ENCODE measurements at regions not wholly inside any gene's neighbourhood (a gene's known extent, or its start where the extent isn't known, plus 50 kb on each side); places are given as distances from the start of the nearest gene placed in this dataset.

DNA sequence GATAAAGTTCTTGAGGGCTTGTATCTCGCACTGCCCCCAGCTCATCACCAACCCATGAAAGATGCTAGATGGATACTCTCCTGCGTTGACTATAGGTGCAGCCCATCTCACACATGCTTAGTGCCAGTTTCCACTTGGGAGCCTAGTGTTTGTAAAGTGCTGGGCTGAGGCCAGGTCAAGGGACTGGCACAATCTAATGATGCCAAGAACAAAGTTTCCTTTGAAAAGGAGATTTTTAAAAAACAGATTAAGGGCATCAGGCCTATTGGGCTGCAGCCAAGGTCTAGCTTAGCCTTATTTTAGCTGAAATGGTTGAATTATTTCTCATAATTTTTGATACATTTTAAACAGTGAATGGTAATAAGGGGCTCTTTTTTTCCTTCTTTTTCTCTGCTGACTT, 259.0 kb downstream of the ADRA2A start:
- TF ChIP-seq POLR2A (IDR thresholded peaks at IDR 0.05) = no peak
- TF ChIP-seq, protein P1, sequence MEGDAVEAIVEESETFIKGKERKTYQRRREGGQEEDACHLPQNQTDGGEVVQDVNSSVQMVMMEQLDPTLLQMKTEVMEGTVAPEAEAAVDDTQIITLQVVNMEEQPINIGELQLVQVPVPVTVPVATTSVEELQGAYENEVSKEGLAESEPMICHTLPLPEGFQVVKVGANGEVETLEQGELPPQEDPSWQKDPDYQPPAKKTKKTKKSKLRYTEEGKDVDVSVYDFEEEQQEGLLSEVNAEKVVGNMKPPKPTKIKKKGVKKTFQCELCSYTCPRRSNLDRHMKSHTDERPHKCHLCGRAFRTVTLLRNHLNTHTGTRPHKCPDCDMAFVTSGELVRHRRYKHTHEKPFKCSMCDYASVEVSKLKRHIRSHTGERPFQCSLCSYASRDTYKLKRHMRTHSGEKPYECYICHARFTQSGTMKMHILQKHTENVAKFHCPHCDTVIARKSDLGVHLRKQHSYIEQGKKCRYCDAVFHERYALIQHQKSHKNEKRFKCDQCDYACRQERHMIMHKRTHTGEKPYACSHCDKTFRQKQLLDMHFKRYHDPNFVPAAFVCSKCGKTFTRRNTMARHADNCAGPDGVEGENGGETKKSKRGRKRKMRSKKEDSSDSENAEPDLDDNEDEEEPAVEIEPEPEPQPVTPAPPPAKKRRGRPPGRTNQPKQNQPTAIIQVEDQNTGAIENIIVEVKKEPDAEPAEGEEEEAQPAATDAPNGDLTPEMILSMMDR (IDR thresholded peaks at IDR 0.05) = no peak
- 83 to 87% methylated on average over 2 of the region's 2 CpGs for WGBS, 2 donors
- no peak overlapping the region for H3K4me3 ChIP-seq (ENCODE audit: low read depth, poor library complexity, severe bottlenecking)
- DNase-seq (ENCODE audit: low spot score in 2 of 2) = no peak
- intact Hi-C loops (cut with DNase I; ENCODE audit: low total_unique reads) = no loop called here

DNA sequence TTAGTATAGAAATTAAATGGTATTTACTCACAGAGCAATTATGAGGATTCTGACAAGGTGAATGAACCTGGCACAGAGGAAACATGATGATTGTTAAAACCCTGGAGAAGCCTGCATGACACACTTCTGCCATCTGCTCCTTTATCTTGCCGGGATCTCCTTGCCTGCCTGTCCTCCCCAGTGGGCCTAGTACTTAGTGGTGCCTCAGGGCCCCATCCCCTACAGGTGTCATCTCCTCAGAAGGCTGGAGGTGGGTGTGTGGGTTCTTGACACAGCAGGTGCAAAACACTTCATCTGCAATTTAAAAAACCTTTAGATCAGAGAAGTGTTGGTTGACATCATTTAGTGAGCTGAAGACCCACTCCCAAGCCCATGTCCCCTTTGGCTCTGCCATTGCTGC, 261.2 kb downstream of the ADRA2A start:
- H3K4me3 ChIP-seq (ENCODE audit: low read depth, poor library complexity, severe bottlenecking) = no peak overlapping the region
- DNase-seq (ENCODE audit: low spot score in 2 of 2) = no peak
- intact Hi-C loops (cut with DNase I; ENCODE audit: low total_unique reads) = no loop called here
- WGBS, 2 donors = 84 to 94% methylated on average over 1 of the region's 1 CpG
- TF ChIP-seq, protein P1 (IDR thresholded peaks at IDR 0.05) = no peak
- no peak for TF ChIP-seq POLR2A (IDR thresholded peaks at IDR 0.05)

DNA sequence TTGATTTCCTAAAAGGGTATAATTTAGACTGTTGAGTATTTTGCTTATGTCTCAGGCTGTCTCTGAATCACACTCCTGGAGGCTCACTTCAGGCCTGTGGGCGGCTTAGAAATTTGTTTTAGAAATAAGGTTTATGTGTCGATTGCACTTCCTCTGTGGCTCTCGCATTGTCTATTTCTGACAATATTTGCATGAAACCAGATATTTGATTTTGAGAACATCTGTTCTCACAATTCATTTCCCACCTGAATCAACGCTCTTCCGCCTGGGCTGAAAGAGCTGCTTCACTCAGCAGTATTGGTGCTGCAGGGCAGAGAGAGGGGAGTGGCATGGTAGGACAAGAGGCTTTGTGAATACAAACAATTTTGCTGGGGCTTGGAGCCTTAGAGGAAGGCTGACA, 262.0 kb downstream of the ADRA2A start:
- DNase-seq (ENCODE audit: low spot score in 2 of 2) = no peak
- WGBS, 2 donors = 85 to 88% methylated on average over 5 of the region's 5 CpGs

DNA sequence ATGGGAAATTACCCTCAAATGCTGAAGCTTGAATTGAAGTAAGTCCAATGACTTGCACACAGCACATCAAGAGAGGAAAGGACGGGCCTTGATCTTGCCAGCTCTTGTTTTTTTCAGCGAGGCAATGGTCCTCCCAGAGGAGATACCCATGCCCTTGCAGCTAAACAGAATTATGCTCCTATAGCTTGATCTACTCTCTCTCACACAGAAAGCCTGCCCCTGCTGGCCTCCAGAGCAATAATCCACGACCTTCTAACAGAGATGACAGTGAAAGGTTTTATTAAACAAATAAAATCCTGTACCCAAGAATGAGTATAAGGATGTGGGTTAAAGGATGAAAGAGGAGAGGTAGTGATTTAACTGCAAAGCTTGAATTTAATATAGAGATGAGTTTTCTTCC, 268.0 kb downstream of the ADRA2A start:
- intact Hi-C loops (cut with DNase I; ENCODE audit: low total_unique reads) = no loop called here
- 49 to 65% methylated on average over 3 of the region's 3 CpGs for WGBS, 2 donors
- no peak overlapping the region for H3K4me3 ChIP-seq (ENCODE audit: low read depth, poor library complexity, severe bottlenecking)
- DNase-seq (ENCODE audit: low spot score in 2 of 2) = no peak
- TF ChIP-seq POLR2A (IDR thresholded peaks at IDR 0.05) = no peak
- TF ChIP-seq, protein P1 (IDR thresholded peaks at IDR 0.05) = no peak

More for the DNA sequence above, 262.0 kb downstream of the ADRA2A start:
- TF ChIP-seq, protein P1 (IDR thresholded peaks at IDR 0.05) = no peak
- no peak for TF ChIP-seq POLR2A (IDR thresholded peaks at IDR 0.05)
- H3K4me3 ChIP-seq (ENCODE audit: low read depth, poor library complexity, severe bottlenecking) = no peak overlapping the region
- intact Hi-C loops (cut with DNase I; ENCODE audit: low total_unique reads) = no loop called here

DNA sequence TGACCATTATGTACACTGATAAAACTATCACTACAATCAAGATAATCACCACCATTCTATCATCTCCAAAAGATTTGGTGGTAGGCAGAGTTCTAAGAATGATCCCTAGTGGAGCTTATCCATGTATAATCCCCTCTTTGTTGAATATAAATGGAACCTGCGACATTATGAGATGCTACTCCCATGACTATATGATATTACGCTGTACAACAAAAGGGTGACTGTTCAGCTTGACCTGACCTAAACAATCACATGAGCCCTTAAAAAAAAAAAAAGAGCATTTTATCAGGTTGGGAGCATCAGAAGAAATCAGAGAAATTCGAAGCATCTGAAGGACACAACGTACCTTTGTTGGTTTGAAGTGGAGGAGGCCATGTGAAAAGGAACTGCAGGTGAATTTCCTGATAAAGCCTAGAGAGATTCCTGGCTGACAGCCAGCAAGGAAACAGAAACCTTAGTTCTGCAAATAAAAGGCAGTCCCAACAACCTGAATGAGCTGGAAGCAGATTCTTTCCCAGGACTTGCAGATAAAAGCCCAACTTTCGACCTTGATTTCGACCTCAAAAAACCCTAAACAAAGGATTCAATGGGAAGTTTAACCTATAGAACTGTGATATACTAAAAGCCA, 270.7 kb downstream of the ADRA2A start:
- no peak for DNase-seq (ENCODE audit: low spot score in 2 of 2)
- no peak overlapping the region for H3K4me3 ChIP-seq (ENCODE audit: low read depth, poor library complexity, severe bottlenecking)
- intact Hi-C loops (cut with DNase I; ENCODE audit: low total_unique reads) = no loop called here
- TF ChIP-seq, protein P1 (IDR thresholded peaks at IDR 0.05) = no peak
- no peak for TF ChIP-seq POLR2A (IDR thresholded peaks at IDR 0.05)
- WGBS, 2 donors = 81 to 82% methylated on average over 6 of the region's 6 CpGs

DNA sequence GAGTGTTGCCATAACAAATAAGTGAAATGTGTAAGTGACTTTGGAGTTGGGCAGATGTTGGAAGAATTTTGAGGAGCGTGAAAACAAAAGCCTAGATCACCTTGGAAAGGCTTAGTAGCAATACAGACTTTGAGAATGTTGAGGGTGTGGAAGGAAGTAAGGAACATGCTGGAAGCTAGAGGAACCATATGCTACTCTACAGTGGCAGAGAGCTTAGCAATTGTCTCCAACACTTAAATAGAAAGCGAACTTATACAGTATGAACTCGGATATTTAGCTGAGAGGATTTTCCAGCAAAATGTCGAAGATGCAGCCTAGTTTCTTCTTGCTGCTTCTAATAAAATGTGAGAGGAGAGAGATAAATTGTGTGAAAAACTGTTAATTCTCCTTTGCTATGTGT, 271.2 kb downstream of the ADRA2A start:
- intact Hi-C loops (cut with DNase I; ENCODE audit: low total_unique reads) = no loop called here
- WGBS, 2 donors = 88 to 91% methylated on average over 4 of the region's 4 CpGs
- H3K4me3 ChIP-seq (ENCODE audit: low read depth, poor library complexity, severe bottlenecking) = no peak overlapping the region
- TF ChIP-seq, protein P1 (IDR thresholded peaks at IDR 0.05) = no peak
- no peak for TF ChIP-seq POLR2A (IDR thresholded peaks at IDR 0.05)
- DNase-seq (ENCODE audit: low spot score in 2 of 2) = no peak

Measured in lower leg skin (tissue), 4 donors.